H9 (cell line): ENCODE measurements at regions not wholly inside any gene's neighbourhood (a gene's known extent, or its start where the extent isn't known, plus 50 kb on each side); places are given as distances from the start of the nearest gene placed in this dataset.

Experiments
- DNase-seq: peaks from one replicate; pipeline ENCODE4 v3.0.0-alpha.2; 2017
- H2AFZ ChIP-seq: one replicate; pipeline ENCODE4 v1.6.1; 2013; ENCODE audit warnings: mild to moderate bottlenecking, low read length, control low read depth, moderate library complexity
- H2AK5ac ChIP-seq: 2 replicates; pipeline ENCODE4 v1.6.1; 2013; ENCODE audit warnings: low read length, control low read depth, mixed read lengths; ENCODE audit not compliant: insufficient read length
- H2BK120ac ChIP-seq: one replicate; pipeline ENCODE4 v1.6.1; 2013; ENCODE audit warnings: low read depth, mild to moderate bottlenecking, low read length, control low read depth, inconsistent platforms; ENCODE audit not compliant: poor library complexity, severe bottlenecking
- H2BK12ac ChIP-seq: 2 replicates; pipeline ENCODE4 v1.6.1; 2013; ENCODE audit warnings: low read length, control low read depth, mixed read lengths, low read depth; ENCODE audit not compliant: insufficient read length
- H2BK15ac ChIP-seq: 2 replicates; pipeline ENCODE4 v1.6.1; 2013; ENCODE audit warnings: low read depth, low read length, control low read depth
- H2BK20ac ChIP-seq: one replicate; pipeline ENCODE4 v1.6.1; 2013; ENCODE audit warnings: low read depth, mild to moderate bottlenecking, low read length, control low read depth, inconsistent platforms; ENCODE audit not compliant: poor library complexity, severe bottlenecking
- H2BK5ac ChIP-seq: 2 replicates; pipeline ENCODE4 v1.6.1; 2013; ENCODE audit warnings: low read length, control low read depth, mixed read lengths; ENCODE audit not compliant: insufficient read length
- H3K14ac ChIP-seq: 2 replicates; pipeline ENCODE4 v1.6.1; 2013; ENCODE audit warnings: low read length, control low read depth; ENCODE audit not compliant: insufficient read depth
- H3K18ac ChIP-seq: 2 replicates; pipeline ENCODE4 v1.6.1; 2013; ENCODE audit warnings: low read depth, mild to moderate bottlenecking, mixed read lengths, low read length, control low read depth; ENCODE audit not compliant: insufficient read length
- H3K23ac ChIP-seq: 2 replicates; pipeline ENCODE4 v1.6.1; 2013; ENCODE audit warnings: low read length, control low read depth, mixed read lengths, low read depth; ENCODE audit not compliant: insufficient read length
- H3K23me2 ChIP-seq: 2 replicates; pipeline ENCODE4 v1.6.1; 2013; ENCODE audit warnings: low read depth, mild to moderate bottlenecking, mixed read lengths, low read length, control low read depth; ENCODE audit not compliant: insufficient read length, poor library complexity, severe bottlenecking
- H3K27ac ChIP-seq: 2 replicates; pipeline ENCODE4 v1.5.1; 2013; ENCODE audit warnings: low read length, control low read depth, mixed read lengths, low read depth; ENCODE audit not compliant: insufficient read length
- H3K27me3 ChIP-seq: 2 replicates; pipeline ENCODE4 v1.6.1; 2013; ENCODE audit warnings: low read length, control low read depth, inconsistent platforms; ENCODE audit not compliant: insufficient read depth
- H3K4ac ChIP-seq: 2 replicates; pipeline ENCODE4 v1.6.1; 2013; ENCODE audit warnings: low read depth, mild to moderate bottlenecking, control low read depth, inconsistent platforms, low read length, moderate library complexity
- H3K4me1 ChIP-seq: 2 replicates; pipeline ENCODE4 v1.6.1; 2013; ENCODE audit warnings: low read length, control low read depth, inconsistent platforms; ENCODE audit not compliant: insufficient read depth
- H3K4me2 ChIP-seq: 2 replicates; pipeline ENCODE4 v1.6.1; 2013; ENCODE audit warnings: low read length, control low read depth, mixed read lengths; ENCODE audit not compliant: insufficient read length, insufficient read depth
- H3K56ac ChIP-seq: 2 replicates; pipeline ENCODE4 v1.6.1; 2013; ENCODE audit warnings: low read depth, mild to moderate bottlenecking, mixed read lengths, low read length, control low read depth; ENCODE audit not compliant: insufficient read length
- H3K79me1 ChIP-seq: 2 replicates; pipeline ENCODE4 v1.6.1; 2013; ENCODE audit warnings: low read depth, mild to moderate bottlenecking, moderate library complexity, low read length, control low read depth, inconsistent platforms; ENCODE audit not compliant: insufficient read depth, poor library complexity, severe bottlenecking
- H3K79me2 ChIP-seq: 2 replicates; pipeline ENCODE4 v1.6.1; 2013; ENCODE audit warnings: low read length, control low read depth, inconsistent platforms; ENCODE audit not compliant: insufficient read depth
- H3K9ac ChIP-seq: 2 replicates; pipeline ENCODE4 v1.6.1; 2013; ENCODE audit warnings: low read length, control low read depth, mixed read lengths; ENCODE audit not compliant: insufficient read length; ENCODE audit errors: extremely low read depth
- H3K9me3 ChIP-seq: one replicate; pipeline ENCODE4 v1.6.1; 2013; ENCODE audit warnings: low read depth, low read length, inconsistent platforms; ENCODE audit not compliant: control insufficient read depth
- H3T11ph ChIP-seq: one replicate; pipeline ENCODE4 v1.6.1; 2013; ENCODE audit warnings: mild to moderate bottlenecking, low read length, control low read depth, inconsistent platforms
- H4K20me1 ChIP-seq: one replicate; pipeline ENCODE4 v1.6.1; 2013; ENCODE audit not compliant: control insufficient read depth, insufficient read length, insufficient read depth
- H4K5ac ChIP-seq: 2 replicates; pipeline ENCODE4 v1.6.1; 2013; ENCODE audit warnings: low read depth, mild to moderate bottlenecking, mixed read lengths, low read length, control low read depth; ENCODE audit not compliant: insufficient read length
- H4K8ac ChIP-seq: replicated peaks from 2 replicates; pipeline ENCODE4 v1.6.1; 2013; ENCODE audit warnings: low read length, control low read depth, mixed read lengths, low read depth; ENCODE audit not compliant: insufficient read length
- H4K91ac ChIP-seq: 2 replicates; pipeline ENCODE4 v1.6.1; 2013; ENCODE audit warnings: low read depth, mild to moderate bottlenecking, moderate library complexity, mixed read lengths, low read length, control low read depth; ENCODE audit not compliant: insufficient read length
- H3K27ac Mint-ChIP-seq, 3 experiments: 2 replicates in 2 of 3; 3 replicates in 1 of 3; pipeline ENCODE4 v1.8.0; 2020 to 2021; ENCODE audit warnings: mixed read lengths in 3 of 3, mild to moderate bottlenecking in 1 of 3, moderate library complexity in 1 of 3
- H3K27me3 Mint-ChIP-seq: 2 replicates; pipeline ENCODE4 v1.8.0; 2021; ENCODE audit warnings: low read depth, mild to moderate bottlenecking, moderate library complexity, mixed read lengths
- H3K36me3 Mint-ChIP-seq, 3 experiments: 2 replicates in 2 of 3; 3 replicates in 1 of 3; pipeline ENCODE4 v1.8.0; 2020 to 2021; ENCODE audit warnings: low read depth in 3 of 3, mixed read lengths in 3 of 3; ENCODE audit not compliant: insufficient read depth in 1 of 3
- H3K4me1 Mint-ChIP-seq, 2 experiments: 2 replicates each; pipeline ENCODE4 v1.8.0; 2020; ENCODE audit warnings: mixed read lengths in 2 of 2
- H3K4me3 Mint-ChIP-seq, 2 experiments: 2 replicates in 1 of 2; 3 replicates in 1 of 2; pipeline ENCODE4 v1.8.0; 2020 to 2021; ENCODE audit warnings: mild to moderate bottlenecking in 2 of 2, mixed read lengths in 2 of 2, moderate library complexity in 1 of 2
- H3K9me3 Mint-ChIP-seq, 2 experiments: 2 replicates in 1 of 2; 3 replicates in 1 of 2; pipeline ENCODE4 v1.8.0; 2020; ENCODE audit warnings: mild to moderate bottlenecking in 2 of 2, mixed read lengths in 2 of 2, moderate library complexity in 1 of 2
- TF ChIP-seq, protein P1 (sequence below): fragments of 200-600 bp; sonication (generic); conservative IDR thresholded peaks from 3 replicates; pipeline ENCODE4 v1.8.0; 2021; ENCODE audit warnings: antibody characterized with exemption, mild to moderate bottlenecking

DNA sequence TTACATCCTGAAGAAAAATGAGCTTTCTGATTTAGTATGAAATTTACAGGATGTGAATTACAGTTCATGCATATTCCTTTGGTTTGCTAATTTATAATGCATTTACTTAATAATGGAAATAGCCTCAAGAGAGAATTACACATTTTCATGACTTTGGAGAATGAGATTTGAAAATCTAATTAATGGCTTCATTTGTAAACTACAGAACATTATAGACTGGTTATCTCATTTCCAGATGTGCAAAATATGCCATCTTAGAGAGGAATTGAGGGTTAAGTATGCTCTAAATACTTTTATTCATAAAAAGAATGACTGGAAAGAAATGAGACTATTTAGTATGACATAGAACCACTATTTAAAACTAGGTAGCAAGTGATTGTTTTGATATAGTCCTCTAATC is 94.2 kb upstream of the DNAJC10 start:
- H3K79me2 ChIP-seq = no peaks in the 10 kb centered on the region
- H3K27ac Mint-ChIP-seq = 0 out of 7 replicates have a peak overlapping the region, but pooled peaks of 1 of the 3 experiments have one; percentile 29
- H3K9me3 Mint-ChIP-seq = peaks cover 0 to 3% of the 10 kb centered on the region in 2 experiments; a peak in 1 of 5 replicates
- no peaks in the 10 kb centered on the region for H3K36me3 Mint-ChIP-seq
- no peak overlapping the region for H3K9ac ChIP-seq
- no peak overlapping the region for H2AK5ac ChIP-seq
- H3K27me3 ChIP-seq = no peaks in the 10 kb centered on the region
- no peak overlapping the region for H2BK5ac ChIP-seq
- no peak for DNase-seq
- H3K4me3 Mint-ChIP-seq = no peak overlapping the region
- H3K56ac ChIP-seq = no peak overlapping the region
- no peak overlapping the region for H4K5ac ChIP-seq
- no peaks in the 10 kb centered on the region for H4K20me1 ChIP-seq
- no peaks in the 10 kb centered on the region for H3K23me2 ChIP-seq
- H3K9me3 ChIP-seq = no peaks in the 10 kb centered on the region
- H2BK120ac ChIP-seq = no peak overlapping the region
- H3K4me1 Mint-ChIP-seq = peaks cover 48 to 56% of the 10 kb centered on the region in 2 experiments
- H3K4ac ChIP-seq = no peak overlapping the region
- no peak overlapping the region for H2BK15ac ChIP-seq
- no peak overlapping the region for H3T11ph ChIP-seq
- no peak overlapping the region for H3K23ac ChIP-seq
- no peak overlapping the region for H3K4me2 ChIP-seq
- no peak overlapping the region for H3K18ac ChIP-seq
- H3K27ac ChIP-seq = no peak overlapping the region
- no peaks in the 10 kb centered on the region for H3K79me1 ChIP-seq
- TF ChIP-seq, protein P1, sequence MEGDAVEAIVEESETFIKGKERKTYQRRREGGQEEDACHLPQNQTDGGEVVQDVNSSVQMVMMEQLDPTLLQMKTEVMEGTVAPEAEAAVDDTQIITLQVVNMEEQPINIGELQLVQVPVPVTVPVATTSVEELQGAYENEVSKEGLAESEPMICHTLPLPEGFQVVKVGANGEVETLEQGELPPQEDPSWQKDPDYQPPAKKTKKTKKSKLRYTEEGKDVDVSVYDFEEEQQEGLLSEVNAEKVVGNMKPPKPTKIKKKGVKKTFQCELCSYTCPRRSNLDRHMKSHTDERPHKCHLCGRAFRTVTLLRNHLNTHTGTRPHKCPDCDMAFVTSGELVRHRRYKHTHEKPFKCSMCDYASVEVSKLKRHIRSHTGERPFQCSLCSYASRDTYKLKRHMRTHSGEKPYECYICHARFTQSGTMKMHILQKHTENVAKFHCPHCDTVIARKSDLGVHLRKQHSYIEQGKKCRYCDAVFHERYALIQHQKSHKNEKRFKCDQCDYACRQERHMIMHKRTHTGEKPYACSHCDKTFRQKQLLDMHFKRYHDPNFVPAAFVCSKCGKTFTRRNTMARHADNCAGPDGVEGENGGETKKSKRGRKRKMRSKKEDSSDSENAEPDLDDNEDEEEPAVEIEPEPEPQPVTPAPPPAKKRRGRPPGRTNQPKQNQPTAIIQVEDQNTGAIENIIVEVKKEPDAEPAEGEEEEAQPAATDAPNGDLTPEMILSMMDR = no peak
- H3K14ac ChIP-seq = no peak overlapping the region
- H4K8ac ChIP-seq = no peak overlapping the region
- no peak overlapping the region for H2BK12ac ChIP-seq
- H3K27me3 Mint-ChIP-seq = no peaks in the 10 kb centered on the region
- H2BK20ac ChIP-seq = no peak overlapping the region
- H2AFZ ChIP-seq = no peak overlapping the region
- peaks cover 5% of the 10 kb centered on the region for H3K4me1 ChIP-seq
- no peak overlapping the region for H4K91ac ChIP-seq
